ENCODE measurements at regions not wholly inside any gene's neighbourhood (a gene's known extent, or its start where the extent isn't known, plus 50 kb on each side); places are given as distances from the start of the nearest gene placed in this dataset.
"Not testable (repeated sequence)": the region's sequence is repeated elsewhere in the genome, so short reads cannot be mapped to it uniquely, and the experiment has no call there.

DNA sequence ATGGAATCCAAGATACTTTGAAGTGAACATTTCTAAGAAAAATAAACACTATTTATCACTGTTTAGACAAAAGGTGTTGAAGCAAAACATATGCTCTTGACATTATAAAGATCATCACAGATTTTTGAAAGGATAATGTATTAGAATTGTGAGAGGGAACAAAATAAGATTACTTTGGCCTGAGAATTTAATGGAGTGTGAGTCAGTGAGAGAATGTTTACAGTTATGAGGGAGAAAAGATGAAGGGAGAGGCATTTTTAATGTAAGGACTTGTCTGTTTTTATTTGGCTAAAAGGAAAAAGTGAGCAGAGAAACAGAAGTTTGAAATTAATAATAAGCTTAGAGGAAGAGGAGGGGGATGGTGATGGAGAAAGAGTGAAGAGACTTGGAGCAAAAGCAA lies 1010.1 kb downstream of the EFNA5 start:
- DNase-seq, result no peak

- DNase-seq, result no peak
These were observed 1012.6 kb downstream of the EFNA5 start for GRCh38 chr5:106658150-106658549.

GRCh38 chr5:106656821-106657220 lies 1013.9 kb downstream of the EFNA5 start:
- no peak for DNase-seq

GRCh38 chr5:106649031-106649430 lies 1021.7 kb downstream of the EFNA5 start:
- DNase-seq, result no peak

DNA sequence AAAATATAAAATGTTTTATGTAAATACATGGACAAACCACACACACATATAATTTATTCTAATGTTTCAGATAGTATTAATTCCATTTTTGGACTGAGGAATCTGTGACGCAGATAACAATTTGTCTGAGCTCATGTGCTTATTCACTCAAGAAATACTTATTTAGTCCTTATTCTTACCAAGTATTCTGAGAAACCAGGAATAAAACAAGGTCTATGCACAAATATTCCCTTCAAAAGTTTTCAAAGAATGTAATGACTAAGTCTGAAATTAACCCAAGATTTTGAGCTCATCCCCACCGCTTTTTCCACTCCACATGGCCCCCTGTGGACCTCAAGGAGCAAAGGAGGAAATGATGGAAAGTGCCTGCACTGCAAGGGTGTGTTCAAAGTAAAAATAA lies 1022.3 kb downstream of the EFNA5 start:
- DNase-seq, result no peak

- DNase-seq, result no peak
These were observed 1024.6 kb downstream of the EFNA5 start for GRCh38 chr5:106646106-106646505.

GRCh38 chr5:106640511-106640910 lies 1030.2 kb downstream of the EFNA5 start:
- no peak for DNase-seq

DNA sequence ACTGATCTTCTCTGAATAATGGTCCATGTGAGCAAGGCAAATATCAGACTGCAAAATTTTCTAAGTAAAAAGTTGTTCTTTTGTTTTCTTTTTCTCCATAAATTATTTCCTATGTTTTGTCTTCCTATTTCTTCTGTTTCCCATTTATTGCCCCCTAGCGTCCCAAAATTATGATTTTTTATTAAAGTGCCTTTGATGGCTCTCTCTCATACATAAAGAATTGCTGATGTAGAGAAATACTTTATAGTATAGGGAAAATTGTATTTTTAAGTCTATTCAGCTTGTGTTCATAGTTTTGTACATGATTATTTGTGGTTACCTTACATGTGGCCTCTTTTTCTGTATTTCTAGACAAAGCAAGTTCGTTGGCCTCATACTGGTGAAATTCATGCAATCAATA lies 1031.2 kb downstream of the EFNA5 start:
- DNase-seq, result no peak

GRCh38 chr5:106637275-106637674 lies 1033.5 kb downstream of the EFNA5 start:
- no peak for DNase-seq

- no peak for DNase-seq
These were observed 1036.4 kb downstream of the EFNA5 start for GRCh38 chr5:106634375-106634774.

- DNase-seq, result no peak
These were observed 1036.9 kb downstream of the EFNA5 start for GRCh38 chr5:106633825-106634224.

GRCh38 chr5:106628456-106628855 lies 1042.3 kb downstream of the EFNA5 start:
- not testable (repeated sequence) for DNase-seq

- no peak for DNase-seq
These were observed 1060.7 kb downstream of the EFNA5 start for GRCh38 chr5:106610041-106610440.

DNA sequence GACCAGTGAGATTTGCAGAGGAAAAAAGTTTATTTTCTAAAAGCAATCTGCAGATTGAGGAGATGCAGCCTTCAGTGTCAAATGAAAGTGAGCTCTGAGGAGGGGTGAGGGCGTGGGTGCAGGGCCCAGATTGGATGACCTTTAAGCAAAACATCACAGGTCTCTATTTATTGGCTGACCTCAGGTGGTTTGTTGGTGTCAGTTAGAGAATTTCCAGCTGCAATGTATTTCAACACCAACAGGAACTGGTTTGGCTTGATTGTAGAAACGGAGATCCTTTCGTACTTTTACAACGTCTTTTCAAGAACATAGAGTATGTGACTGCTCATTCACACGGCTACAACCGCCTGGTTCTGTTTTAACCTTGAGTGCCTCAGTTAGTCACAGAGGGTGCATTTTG lies 1069.1 kb downstream of the EFNA5 start:
- no peak for DNase-seq

- DNase-seq, result no peak
These were observed 1069.9 kb downstream of the EFNA5 start for GRCh38 chr5:106600803-106601202.

- DNase-seq, result no peak
These were observed 1074.9 kb downstream of the EFNA5 start for GRCh38 chr5:106595864-106596263.

- no peak for DNase-seq
These were observed 1086.5 kb downstream of the EFNA5 start for GRCh38 chr5:106584268-106584667.

DNA sequence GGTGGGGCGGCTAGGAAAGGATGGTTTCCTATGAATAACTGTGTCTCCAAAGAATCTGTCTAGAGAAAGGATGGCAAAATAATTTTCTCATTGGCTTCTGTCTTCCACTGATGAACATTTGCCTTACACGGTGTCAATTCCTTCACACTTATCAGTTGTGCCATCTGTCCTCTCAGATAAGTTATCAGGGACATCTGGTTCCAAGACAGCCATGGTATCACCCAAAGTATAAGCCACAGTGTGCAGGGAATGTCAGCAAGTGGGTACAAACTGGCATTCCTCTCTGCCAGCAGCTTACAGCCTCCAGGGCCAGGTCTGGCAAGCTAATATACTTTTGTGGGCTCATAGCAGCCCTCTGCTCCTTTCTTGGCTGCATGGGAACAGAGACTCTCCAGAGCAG lies 1092.0 kb downstream of the EFNA5 start:
- DNase-seq, result no peak

GRCh38 chr5:106574820-106575219 lies 1095.9 kb downstream of the EFNA5 start:
- DNase-seq, result no peak

DNA sequence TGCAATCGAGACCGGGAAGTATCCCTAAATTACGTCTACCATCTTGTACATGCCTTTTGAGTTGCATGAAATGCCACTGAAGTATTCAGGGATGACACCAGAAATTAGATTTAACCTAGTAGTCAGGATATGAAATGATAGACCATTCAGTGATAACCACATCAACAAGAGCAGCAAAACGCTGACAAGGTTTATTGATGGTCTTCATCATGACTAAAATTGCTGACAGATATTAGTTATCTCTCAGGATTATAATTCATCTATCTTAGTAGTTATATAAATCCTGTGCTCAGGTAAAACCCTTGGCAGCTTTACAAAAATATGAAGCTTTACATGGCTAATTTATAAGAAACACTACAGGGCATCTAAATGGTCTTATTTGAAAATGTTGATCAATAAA lies 1104.7 kb downstream of the EFNA5 start:
- no peak for DNase-seq

- no peak for DNase-seq
These were observed 1125.4 kb downstream of the EFNA5 start for GRCh38 chr5:106545325-106545724.

DNA sequence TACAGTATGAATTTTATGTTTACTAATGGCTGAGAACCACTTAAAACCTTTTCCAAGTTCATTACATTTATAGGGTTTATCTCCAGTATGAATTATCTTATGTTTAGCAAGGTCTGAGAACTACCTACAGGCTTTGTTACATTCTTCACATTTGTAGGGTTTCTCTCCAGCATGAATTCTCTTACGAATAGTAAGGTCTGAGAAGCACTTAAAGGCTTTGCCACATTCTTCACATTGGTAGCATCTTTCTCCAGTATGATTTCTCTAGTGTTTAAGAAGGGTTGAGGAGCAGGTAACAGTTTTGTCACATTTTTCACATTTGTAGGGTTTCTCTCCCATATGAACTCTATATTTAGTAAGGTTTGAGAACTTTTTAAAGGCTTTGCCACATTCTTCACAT lies 1127.4 kb downstream of the EFNA5 start:
- DNase-seq, result no peak

GRCh38 chr5:106530150-106530549 lies 1140.6 kb downstream of the EFNA5 start:
- no peak for DNase-seq

DNA sequence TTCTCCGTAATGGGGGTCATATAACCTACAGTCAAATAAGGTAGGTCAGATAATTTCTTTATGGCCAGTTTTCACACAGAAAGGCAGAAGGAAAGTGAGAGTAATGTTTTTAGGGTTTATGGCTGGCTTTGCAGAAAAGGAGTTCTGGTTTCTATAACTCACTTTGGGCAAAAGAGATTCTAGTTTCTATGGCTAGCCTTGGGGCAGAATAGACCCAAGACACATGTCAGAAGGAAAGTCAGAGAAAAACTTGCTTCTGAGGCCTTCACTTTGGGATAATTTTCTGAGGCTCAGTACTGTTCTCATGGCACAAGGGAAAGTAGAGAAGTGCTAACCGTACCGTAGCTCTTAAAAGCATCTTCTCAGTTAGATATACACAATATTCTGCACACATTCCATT lies 1145.3 kb downstream of the EFNA5 start:
- no peak for DNase-seq

GRCh38 chr5:106523852-106524251 lies 1146.9 kb downstream of the EFNA5 start:
- DNase-seq, result no peak

GRCh38 chr5:106522296-106522695 lies 1148.4 kb downstream of the EFNA5 start:
- DNase-seq, result no peak

Data from 8988T (cell line).